HG03442 (cell line): ENCODE measurements at regions not wholly inside any gene's neighbourhood (a gene's known extent, or its start where the extent isn't known, plus 50 kb on each side); places are given as distances from the start of the nearest gene placed in this dataset.
A peak's percentile ranks its signal among the peaks of the same experiment; 100 is the strongest.

ENCODE experiments used
- ATAC-seq: cut with Tn5 transposase; IDR thresholded peaks from one replicate; pipeline ENCODE4 v1.9.1; 2021; ENCODE audit warnings: mild to moderate bottlenecking, moderate library complexity; ENCODE audit not compliant: unreplicated experiment

DNA sequence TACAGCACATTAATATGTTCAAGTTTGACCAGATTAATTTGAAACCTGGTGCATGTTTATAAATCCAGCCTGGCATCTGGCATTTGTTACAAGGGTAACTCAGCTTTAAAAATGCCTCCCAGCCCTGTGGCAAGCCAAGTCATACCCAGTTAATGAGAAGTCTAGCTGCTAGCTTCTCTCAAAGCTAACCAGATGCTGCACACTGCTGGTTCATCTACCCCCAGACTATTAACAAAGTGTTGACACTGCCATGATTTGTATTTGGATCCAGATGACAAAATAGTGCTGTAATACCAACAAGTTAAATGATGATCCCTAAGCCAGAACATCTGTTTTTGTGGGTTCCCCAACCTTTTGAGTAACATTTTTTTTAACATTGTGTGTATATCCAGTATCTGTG lies 573.7 kb upstream of the DAB2 start:
- no peak for ATAC-seq

DNA sequence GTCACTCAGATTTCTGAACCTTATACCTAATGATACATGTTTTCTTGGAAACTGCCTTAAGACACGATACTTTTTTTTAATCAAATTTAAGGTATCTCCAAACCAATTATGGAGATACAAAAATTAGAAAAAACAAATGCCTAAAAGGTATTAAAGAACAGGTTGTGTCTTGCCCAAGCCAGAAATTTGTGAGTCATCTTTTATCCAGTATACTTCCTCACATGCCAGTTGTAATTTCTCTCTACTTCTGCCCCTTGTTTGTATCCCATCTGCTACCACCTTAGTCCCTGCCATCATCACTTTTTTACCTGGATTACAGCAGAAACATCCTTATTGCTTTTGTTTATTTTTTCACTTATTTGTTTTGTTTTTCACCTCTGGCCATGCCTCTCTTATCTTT lies 571.2 kb upstream of the DAB2 start:
- no peak for ATAC-seq

- ATAC-seq = no peak
Measured at GRCh38 chr5:39992617-39993202, 567.9 kb upstream of the DAB2 start.

- ATAC-seq = no peak
Measured at GRCh38 chr5:39986614-39987013, 561.8 kb upstream of the DAB2 start.

DNA sequence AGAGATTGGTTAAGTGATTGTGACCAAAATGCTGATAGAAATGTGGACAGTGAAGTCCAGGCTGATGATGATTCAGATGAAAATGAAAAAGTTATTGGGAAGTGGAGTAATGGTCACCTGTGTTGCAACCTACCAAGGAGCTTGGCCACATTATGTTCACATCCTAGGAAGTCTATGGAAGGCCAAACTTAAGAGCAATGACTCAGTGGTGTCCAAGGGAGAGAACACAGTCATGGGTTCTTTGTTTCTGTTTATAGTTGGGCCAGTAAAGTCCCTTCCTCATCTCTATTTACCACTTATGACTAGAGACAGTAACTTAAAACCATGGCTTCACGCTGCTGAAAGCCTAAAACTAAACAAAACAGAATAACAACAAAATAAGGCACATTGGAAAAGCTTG lies 555.3 kb upstream of the DAB2 start:
- no peak for ATAC-seq

GRCh38 chr5:39977066-39977655 lies 552.4 kb upstream of the DAB2 start:
- no peak for ATAC-seq

GRCh38 chr5:39970117-39970798 lies 545.5 kb upstream of the DAB2 start:
- no peak for ATAC-seq

DNA sequence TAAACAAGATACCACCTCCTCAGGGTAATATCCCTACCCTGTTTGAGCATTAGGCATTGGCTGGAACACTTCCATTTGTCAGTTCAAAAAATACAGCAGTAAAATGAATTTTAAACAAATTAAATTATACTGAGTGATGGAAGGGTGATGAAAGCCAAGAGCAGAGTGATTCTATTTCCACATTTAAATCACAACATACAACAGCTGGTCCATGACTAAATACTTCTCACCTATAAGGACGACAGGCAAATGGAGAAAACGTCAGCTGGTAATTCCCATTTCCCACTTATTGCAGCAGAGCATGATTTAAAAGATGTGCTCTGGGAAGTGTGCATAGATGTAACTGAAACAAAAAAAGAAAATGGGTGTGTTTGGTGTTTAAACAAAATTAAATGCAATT lies 543.6 kb upstream of the DAB2 start:
- ATAC-seq = no peak

DNA sequence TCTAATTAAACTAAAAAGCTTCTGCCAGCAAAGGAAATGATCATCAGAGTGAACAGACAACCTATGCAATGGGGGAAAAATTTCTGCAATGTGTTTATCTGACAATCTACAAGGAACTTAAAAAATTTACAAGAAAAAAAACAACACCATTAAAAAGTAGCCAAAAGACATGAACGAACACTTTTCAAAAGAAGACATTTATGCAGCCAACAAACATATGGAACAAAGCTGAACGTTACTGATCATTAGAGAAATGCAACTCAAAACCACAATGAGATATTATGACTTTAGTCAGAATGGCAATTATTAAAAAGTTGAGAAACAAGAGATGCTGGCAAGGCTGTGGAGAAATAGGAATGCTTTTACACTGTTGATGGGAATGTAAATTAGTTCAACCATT lies 530.4 kb upstream of the DAB2 start:
- no peak for ATAC-seq

GRCh38 chr5:39951070-39951469 lies 526.3 kb upstream of the DAB2 start:
- no peak for ATAC-seq

DNA sequence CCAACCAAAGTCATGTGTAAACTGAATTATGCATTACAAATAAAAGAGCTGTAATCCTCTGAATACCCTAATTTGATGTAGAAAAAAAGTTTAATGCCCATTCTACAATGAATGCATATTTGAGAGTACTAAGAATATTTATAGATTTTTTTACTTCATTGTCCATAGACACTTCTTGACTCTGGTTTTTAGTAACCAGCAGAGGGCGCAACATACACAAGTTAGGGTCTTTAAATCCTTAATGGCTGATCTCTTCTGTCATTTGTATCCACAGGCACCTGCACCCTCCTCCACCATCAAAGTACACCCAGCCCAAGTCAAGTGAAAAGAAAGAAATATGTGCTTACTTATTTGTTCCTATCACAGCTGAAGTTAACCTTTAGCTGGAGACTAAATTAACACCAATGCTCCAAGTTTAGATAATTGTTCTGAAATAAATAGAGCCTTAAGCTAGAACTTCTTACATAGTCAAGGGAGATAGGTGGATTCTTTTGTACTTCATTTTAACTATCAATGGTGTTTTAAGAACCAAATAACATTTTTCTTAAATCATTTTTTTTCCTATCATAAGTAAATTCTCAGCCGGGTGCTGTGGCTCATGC lies 524.2 kb upstream of the DAB2 start:
- ATAC-seq = peak; percentile 93

DNA sequence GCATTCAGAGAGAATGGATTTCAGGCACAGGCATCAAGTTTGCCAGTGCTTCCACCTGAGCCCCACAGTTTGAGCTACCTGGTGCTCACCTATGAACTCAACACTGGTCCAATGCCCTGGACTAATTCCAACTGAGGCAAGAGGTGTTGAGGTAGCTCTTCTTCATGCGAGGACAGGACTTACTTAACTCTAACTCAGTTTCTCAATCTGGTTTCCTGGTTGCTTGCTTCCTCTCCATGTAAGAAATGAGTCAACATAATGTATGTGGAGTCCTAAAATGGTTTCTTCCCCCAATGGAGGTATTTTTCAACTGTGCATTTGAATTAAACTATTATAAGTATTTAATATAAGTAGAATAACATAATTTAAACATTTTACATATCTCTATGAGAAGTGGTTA lies 523.6 kb upstream of the DAB2 start:
- ATAC-seq = no peak

GRCh38 chr5:39947657-39948056 lies 522.9 kb upstream of the DAB2 start:
- no peak for ATAC-seq

DNA sequence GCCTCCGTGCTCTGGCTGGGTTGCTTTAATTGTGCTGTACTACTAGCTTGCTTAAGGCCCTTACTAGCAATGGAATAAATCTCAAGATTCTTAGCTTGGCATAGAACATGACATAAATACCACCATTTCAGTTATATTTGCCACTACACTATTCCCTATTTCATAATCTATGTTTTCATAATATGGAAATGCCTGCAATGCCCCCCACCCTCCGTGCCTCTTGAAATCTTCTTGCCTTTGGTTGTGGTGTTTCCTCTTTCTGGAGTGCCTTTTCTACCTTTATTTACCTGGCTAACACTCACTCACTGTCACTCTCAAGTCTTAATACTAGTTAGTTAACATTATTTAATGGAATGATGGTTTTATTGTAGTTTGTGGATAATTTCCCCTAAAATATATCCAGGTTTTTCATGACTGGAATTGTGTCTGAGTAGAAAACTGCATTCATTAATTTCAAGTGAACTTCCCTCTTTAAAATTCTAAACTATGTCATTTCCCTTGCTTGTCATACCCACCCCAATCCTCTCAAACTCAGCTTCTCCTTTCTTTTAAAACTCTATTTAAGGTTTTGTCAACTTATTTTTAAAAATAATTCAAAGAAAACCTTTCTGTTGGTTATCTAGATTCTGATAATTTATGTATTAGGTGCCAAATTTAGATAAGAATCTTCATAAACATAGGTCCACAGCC lies 521.7 kb upstream of the DAB2 start:
- ATAC-seq = no peak

- ATAC-seq = no peak
Measured at GRCh38 chr5:39945870-39946269, 521.1 kb upstream of the DAB2 start.

DNA sequence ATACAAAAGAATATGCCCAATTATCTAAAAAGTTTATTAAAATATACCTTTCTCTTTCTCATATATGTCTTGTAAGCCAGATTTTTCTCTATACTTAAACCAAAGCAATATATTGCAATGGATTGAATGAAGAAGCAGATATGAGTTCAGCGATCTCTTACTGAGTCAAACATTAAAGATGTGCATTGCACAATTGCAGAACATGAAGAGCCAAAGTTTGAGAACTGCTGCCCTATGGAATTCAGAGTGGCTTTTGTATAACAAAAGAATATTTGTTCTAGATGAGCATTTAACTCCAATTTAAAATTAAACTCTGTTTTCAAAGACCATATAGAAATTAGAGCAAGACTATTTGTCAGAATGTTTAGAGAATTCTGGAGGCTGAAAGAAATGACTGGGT lies 519.0 kb upstream of the DAB2 start:
- ATAC-seq = no peak

DNA sequence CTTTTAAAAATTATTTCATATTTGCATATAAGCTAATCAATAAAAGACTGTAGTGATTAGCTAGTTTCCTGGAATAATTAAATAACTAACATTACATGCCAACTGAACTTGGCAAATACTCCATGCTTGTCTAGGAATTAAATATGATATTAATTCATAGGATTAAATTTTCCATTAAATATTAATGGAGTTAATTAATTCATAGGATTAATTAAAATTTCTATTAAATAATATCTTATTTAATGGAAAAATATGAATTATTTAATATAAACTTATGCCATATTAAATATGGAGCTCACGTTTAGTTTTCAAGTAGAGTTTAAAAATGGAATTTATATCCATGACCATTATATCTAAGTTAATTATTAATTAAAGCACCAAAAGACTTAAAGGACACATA lies 517.8 kb upstream of the DAB2 start:
- ATAC-seq = no peak

DNA sequence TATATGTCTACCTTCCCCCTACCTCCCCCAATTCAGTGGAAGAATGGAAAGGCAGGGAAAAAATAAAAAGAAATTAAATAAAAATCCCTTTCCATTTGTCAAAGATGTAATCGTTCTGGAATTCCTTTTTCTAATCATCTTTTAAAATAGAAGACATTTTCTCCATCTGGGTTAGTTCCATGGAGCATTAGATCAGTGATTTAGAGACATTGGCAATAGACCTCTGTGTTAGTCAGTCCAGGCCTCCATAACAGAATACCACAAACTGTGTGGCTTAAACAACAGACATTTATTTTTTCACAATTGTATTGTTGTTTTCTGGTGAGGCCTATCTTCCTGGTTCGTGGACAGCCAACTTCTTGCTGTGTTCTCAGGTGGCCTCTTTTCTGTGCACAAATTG lies 516.6 kb upstream of the DAB2 start:
- no peak for ATAC-seq

GRCh38 chr5:39934830-39935229 lies 510.1 kb upstream of the DAB2 start:
- ATAC-seq = no peak

DNA sequence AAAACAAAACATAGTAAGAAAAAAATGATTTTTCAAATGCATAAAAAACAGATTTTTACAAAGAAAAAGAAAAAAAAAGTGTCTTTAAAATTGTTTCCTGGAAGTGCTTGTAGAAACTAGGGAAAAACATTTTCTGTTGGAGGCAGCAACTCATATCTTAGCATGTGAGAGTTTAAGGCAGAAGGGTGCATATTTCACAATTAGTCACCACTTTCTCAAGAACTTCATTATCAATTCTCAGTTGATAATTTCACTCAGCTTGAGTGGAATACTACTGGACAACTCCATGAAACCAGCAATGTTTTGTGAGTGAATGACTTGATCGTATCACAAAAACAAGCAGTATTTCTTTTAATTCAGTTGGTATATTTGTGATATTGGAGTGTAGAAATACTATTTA lies 508.3 kb upstream of the DAB2 start:
- ATAC-seq = no peak

DNA sequence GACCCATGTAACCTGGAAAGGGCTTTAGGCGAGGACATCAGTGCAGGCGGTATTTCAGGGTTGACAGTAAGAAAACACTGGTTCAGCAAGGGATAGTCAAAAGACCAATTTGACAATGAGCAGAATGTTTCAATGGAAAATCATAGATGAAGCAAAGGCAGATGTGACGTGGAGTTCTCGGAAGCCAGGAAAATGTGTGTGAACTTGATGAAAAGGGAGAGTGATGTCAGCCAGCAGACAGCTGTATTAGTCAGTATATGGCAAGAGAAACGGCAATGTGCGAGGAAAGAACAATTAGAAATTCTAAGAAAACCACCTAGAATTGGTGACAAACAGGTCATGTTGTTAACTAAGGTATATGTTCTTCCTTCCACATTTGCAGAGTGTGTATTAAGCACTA lies 503.9 kb upstream of the DAB2 start:
- no peak for ATAC-seq

GRCh38 chr5:39919876-39920275 lies 495.1 kb upstream of the DAB2 start:
- ATAC-seq = no peak
